Nucleus accumbens (tissue), 56 donors: ENCODE measurements at regions not wholly inside any gene's neighbourhood (a gene's known extent, or its start where the extent isn't known, plus 50 kb on each side); places are given as distances from the start of the nearest gene placed in this dataset.
A peak's percentile ranks its signal among the peaks of the same experiment; 100 is the strongest.
"Not testable (repeated sequence)": the region's sequence is repeated elsewhere in the genome, so short reads cannot be mapped to it uniquely, and the experiment has no call there.

Experiments used
- DNase-seq, 56 donors: peaks; one replicate each; lab custom pipeline; 2025; lab: John Stamatoyannopoulos, UW

DNA sequence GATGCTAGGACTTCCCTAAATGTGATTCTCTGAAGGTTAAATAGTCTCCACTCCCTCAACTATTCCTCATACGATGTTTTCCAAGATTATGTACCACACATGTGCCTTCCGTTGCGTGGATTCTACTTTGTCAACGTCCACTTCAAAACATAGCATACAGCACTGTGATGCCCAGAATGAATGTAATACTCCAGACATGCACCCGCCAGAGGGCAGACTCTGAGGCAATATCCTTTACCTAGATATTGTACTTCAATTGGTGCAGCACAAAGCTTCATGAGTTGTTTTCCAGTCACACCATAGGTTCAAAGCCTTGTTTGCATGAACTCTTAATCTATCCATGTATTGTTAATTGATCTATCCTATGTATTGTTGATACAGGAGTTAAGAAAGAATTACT is 201.0 kb upstream of the NABP1 start:
- no peak for DNase-seq

DNA sequence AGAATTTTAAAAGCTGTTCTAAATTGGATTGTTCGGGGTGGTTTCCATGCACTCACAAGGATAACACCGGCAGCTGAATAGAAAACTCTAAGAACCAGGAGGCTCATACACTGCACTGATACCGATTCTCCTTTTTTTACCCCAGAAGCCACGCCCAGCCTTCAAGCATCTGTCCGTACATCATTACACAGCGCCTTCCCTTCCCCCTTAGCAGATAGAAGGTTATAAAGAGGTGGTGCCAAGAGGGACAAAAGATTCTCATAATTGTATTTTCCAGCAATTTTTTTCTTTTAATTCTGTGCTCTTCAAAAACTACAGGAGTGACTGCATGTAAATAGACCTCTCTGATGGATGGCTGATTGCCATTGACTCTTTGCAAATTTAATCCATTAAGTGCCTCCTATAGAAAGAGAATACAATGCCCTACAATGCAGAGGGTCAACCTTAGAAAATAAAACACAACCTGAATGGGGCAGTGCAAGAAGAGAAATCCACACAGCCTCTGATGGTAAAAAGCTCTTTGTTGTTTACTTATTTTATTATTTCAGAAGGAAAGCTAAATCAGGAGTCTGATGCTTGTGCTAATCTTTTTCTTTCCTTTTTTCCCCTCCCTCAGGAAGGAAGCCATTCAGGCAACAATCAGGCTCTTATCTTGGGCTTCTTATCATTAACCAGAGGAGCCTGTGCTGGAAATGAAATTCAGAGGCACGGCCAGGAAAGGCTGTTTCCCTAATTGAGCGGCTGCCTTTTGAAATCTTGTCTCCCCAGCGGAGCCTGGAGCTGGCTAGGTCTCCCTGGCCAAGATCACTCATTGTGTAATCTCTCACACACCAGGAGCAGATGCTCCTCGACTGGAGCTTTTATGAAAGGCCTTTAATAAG is 198.9 kb upstream of the NABP1 start:
- no peak for DNase-seq

DNA sequence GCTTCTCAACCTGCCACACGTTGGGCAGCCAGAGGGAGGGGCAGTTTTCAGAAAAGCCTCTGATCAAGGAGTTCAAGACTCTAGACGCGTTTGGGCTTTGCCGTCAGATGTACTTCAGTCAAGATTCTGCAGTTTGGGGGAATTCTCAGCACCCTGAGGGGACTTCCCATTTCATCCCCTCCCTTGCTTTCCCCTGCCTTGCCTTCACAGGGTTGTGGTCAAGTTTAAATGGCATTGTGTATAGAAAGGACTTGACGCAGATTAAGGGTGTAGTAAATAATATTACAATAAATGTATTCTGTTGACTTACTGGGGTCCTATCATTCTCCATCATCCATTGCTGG is 198.3 kb upstream of the NABP1 start:
- peak in 1 of 56 donors; percentile 0 for DNase-seq

DNA sequence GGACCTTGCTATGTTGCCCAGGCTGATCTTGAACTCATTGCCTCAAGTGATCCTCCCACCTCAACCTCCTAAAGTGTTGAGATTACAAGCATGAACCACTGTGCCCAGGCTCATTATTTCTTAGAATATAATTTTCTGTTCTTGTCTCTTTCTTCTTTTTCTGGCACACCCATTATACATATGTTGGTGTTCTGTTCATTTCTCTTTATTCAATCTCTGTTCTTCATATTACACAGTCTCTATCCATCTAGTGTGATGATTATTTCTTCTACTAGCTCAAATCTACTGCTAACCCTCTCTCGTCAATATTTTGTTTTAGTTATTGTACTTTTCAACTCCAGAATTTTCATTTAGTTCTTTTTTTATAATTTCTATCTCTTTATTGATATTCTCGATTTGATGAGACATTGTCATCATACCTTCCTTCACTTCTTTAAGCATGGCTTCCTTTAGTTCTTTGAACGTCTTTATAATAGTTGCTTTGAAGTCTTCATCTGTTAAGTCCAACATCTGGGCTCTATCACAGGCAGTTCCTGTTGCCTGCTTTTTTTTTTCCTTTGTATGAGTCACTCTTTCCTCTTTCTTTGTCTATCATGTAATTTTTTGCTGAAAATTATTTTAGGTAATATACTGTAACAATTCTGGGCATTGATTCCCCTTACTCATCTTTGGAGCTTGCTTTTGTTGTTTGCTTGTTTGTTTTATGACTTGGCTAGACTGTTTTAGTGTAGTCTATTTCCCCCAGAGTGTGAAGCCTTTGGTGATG is 196.4 kb upstream of the NABP1 start:
- DNase-seq, result no peak

- no peak for DNase-seq
These were observed 194.8 kb upstream of the NABP1 start for GRCh38 chr2:191483117-191483516.

GRCh38 chr2:191486584-191487320 is 191.2 kb upstream of the NABP1 start:
- peak in 28 of 56 donors; percentile 3 to 77 (median 32) for DNase-seq

DNA sequence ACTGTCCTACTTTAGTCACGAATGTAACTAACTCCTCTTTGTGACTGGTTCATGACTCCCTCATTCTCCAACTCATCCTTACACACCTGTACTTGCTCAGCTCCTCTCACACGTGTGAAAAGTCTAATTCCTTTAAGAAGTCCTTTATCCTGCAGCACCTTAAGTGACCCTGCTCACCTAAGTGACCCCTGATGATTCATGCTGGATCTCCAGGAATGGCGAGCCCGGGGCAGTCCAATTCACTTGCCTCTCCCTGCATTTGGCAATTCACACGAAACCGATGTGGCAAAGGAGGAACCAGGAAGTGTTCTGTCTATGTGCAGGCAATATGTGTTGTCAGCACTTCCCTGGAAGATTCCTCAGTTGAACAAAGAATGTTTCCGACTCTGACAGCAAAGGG is 189.8 kb upstream of the NABP1 start:
- DNase-seq, result no peak

DNA sequence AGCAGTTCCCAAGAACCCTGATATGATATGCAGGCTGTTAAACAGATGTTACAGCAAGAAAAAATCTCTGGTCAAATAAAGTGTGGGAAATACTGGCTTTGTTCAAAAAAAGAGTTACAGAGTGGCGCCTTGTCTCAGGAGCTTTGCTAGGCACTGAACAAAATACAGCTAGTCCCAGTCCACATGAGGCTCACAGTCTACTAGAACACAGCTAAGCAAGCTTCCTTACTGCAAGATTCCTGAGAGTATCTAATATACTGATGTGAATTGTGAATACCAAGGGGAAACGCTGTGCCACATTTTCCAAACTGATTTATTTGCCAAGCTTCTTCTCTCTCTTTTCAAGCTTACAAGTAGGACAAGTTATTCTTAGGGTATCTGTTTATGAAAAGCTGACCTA is 188.8 kb upstream of the NABP1 start:
- DNase-seq, result no peak

DNA sequence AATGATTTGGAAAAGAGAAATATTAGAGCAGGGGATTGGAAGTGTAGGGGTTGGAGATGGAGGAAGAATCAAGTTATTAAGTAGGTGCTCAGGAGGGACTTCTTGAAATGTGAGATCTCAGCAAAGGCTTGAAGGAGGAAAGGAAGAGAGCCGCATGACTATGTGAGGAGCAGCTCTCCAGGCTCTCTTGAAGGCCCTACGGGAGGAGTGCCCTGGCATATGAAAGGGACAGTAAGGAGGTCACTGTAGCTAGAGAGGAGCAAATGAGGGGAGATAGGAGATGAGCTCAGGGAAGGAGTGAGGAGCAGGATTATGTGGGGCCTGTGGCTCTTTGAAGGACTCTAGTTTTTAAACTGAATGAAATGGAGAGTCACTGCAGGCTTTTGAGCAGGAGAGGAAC is 181.1 kb upstream of the NABP1 start:
- no peak for DNase-seq

DNA sequence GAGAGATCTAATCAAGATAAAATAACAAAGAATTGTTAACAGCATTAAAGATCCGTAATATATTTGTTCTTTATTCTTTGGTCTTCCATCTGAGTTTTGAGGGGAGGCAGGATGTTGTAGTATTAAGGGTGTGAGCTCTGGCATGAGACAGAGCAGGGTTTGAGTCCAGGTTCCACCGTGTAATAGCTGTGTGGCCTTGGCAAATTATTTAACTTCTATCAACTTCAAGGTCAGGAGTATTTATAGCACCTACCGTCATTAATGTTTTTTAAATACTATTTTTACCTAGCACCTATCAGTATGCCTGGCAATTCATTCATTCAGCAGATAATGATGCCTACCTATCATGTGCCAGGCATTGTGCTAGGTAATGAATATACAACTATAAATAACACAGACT is 180.1 kb upstream of the NABP1 start:
- no peak for DNase-seq

- DNase-seq, result no peak
These were observed 178.9 kb upstream of the NABP1 start for GRCh38 chr2:191499050-191499449.

- DNase-seq, result no peak
These were observed 177.9 kb upstream of the NABP1 start for GRCh38 chr2:191499874-191500565.

DNA sequence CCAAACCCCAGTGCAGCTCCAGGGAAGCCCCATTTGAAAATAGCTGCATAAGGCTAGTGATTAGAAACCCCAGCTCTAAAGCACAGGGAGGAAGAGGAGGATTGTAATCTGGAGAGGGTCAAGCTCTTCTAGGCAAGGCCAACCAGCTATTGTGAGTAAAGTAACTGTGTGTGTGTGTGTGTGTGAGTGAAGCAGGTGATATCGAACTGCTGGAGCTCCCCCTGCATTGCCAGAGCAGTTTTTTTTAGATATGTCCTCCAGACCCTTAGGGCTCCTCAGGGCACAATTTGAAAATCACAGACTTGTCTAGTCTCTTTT is 177.4 kb upstream of the NABP1 start:
- DNase-seq, result no peak

- DNase-seq, result no peak
These were observed 176.9 kb upstream of the NABP1 start for GRCh38 chr2:191500884-191501560.

GRCh38 chr2:191501561-191502168 is 176.3 kb upstream of the NABP1 start:
- DNase-seq, result no peak

DNA sequence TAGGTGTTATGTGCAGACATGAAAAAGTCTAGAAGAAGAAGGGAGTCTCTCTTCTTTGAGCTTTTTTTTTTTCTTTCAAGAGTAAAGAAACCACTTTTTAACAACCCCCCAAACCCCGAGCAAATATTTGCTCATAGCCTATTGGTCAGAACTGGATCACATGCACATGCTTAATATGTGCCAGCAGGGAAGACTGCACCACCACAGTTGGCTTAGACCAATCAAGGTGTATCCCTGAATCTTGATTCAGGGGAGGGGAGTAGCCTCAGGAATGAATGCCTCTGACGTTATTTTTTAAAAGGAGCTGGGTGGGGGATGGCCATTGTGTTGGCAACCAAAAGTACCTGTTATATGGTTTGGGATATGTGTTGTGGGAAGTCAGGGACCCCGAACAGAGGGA is 171.4 kb upstream of the NABP1 start:
- DNase-seq, result no peak

DNA sequence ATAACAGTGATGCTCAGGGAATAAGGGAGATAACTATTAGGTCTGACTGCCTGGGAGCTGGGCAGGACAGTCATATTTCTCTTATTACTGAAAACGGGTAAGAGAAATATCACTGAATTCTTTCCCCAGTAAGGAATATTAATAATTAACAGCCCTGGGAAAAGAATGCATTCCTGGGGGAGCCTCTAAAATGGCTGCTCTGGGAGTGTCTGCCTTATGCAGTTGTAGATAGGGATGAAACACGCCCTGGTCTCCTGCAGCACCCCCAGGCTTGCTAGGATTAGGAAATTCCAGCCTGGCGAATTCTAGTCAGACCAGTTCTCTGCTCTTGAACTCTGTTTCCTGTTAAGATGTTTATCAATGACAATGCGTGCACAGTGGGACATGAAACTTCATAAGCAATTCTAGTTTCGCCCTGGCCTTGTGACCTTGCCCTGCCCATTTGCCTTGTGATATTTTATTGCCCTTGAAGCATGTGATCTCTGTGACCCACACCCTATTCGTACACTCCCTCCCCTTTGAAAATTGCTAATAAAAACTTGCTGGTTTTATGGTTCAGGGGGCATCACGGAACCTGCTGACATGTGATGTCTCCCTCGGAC is 170.6 kb upstream of the NABP1 start:
- not testable (repeated sequence) for DNase-seq

- DNase-seq, result no peak
These were observed 169.2 kb upstream of the NABP1 start for GRCh38 chr2:191508738-191509137.

GRCh38 chr2:191512216-191512835 is 165.6 kb upstream of the NABP1 start:
- DNase-seq, result no peak
